HK-2 (cell line): ENCODE measurements at regions not wholly inside any gene's neighbourhood (a gene's known extent, or its start where the extent isn't known, plus 50 kb on each side); places are given as distances from the start of the nearest gene placed in this dataset.

Experiments
- DNase-seq: peaks from one replicate; pipeline ENCODE4 v3.0.0-alpha.2; 2018; ENCODE audit not compliant: unreplicated experiment

GRCh38 chr6:147131532-147132128, 72.6 kb upstream of the STXBP5 start:
- no peak for DNase-seq

GRCh38 chr6:147132889-147133288, 71.3 kb upstream of the STXBP5 start:
- DNase-seq, result no peak

GRCh38 chr6:147133669-147134068, 70.5 kb upstream of the STXBP5 start:
- DNase-seq, result no peak

GRCh38 chr6:147135211-147135681, 69.0 kb upstream of the STXBP5 start:
- no peak for DNase-seq

- DNase-seq, result no peak
Observed at GRCh38 chr6:147136057-147136456, 68.2 kb upstream of the STXBP5 start.

GRCh38 chr6:147137986-147138385, 66.2 kb upstream of the STXBP5 start:
- DNase-seq, result no peak

GRCh38 chr6:147138835-147139234, 65.4 kb upstream of the STXBP5 start:
- DNase-seq, result no peak

GRCh38 chr6:147141711-147142308, 62.4 kb upstream of the STXBP5 start:
- no peak for DNase-seq

- DNase-seq, result no peak
Observed at GRCh38 chr6:147142684-147143245, 61.5 kb upstream of the STXBP5 start.

GRCh38 chr6:147149092-147149491, 55.1 kb upstream of the STXBP5 start:
- no peak for DNase-seq

- no peak for DNase-seq
Observed at GRCh38 chr6:147149826-147150225, 54.4 kb upstream of the STXBP5 start.

GRCh38 chr6:147150293-147150692, 53.9 kb upstream of the STXBP5 start:
- no peak for DNase-seq
